Loucy (cell line): ENCODE measurements at regions not wholly inside any gene's neighbourhood (a gene's known extent, or its start where the extent isn't known, plus 50 kb on each side); places are given as distances from the start of the nearest gene placed in this dataset.

Source experiments
- H2AFZ ChIP-seq: fragments of 200-600 bp; sonication (generic); 2 replicates; pipeline ENCODE4 v1.6.0; 2016; ENCODE audit warnings: antibody characterized with exemption, mild to moderate bottlenecking, low read length, moderate library complexity
- H3F3A ChIP-seq: fragments of 200-600 bp; 2 replicates; pipeline ENCODE4 v1.6.0; 2016; ENCODE audit warnings: antibody characterized with exemption, low read depth, mild to moderate bottlenecking
- H3K27me3 ChIP-seq: fragments of 200-600 bp; sonication (generic); 2 replicates; pipeline ENCODE4 v1.6.1; 2014; ENCODE audit warnings: low read length, mild to moderate bottlenecking; ENCODE audit not compliant: insufficient read depth, poor library complexity, severe bottlenecking
- H3K36me3 ChIP-seq: fragments of 200-600 bp; sonication (generic); 2 replicates; pipeline ENCODE4 v1.6.1; 2016; ENCODE audit warnings: low read length; ENCODE audit not compliant: insufficient read depth
- H3K4me1 ChIP-seq: fragments of 200-600 bp; sonication (generic); 2 replicates; pipeline ENCODE4 v1.5.1; 2014; ENCODE audit warnings: low read length, mild to moderate bottlenecking; ENCODE audit not compliant: insufficient read depth, poor library complexity, severe bottlenecking
- H3K4me2 ChIP-seq: fragments of 200-600 bp; sonication (generic); 2 replicates; pipeline ENCODE4 v1.6.0; 2014; ENCODE audit warnings: antibody characterized with exemption, low read length, low read depth, mild to moderate bottlenecking; ENCODE audit not compliant: poor library complexity, severe bottlenecking
- H3K4me3 ChIP-seq: fragments of 200-600 bp; sonication (generic); 2 replicates; pipeline ENCODE4 v1.5.1; 2014; ENCODE audit warnings: low read length, mild to moderate bottlenecking, mixed read lengths; ENCODE audit not compliant: poor library complexity, severe bottlenecking
- H3K79me2 ChIP-seq: fragments of 200-600 bp; sonication (generic); 2 replicates; pipeline ENCODE4 v1.6.1; 2014; ENCODE audit warnings: low read length; ENCODE audit not compliant: insufficient read depth
- H3K9ac ChIP-seq: fragments of 200-600 bp; sonication (generic); 2 replicates; pipeline ENCODE4 v1.6.0; 2014; ENCODE audit warnings: mild to moderate bottlenecking, low read depth, low read length, moderate library complexity; ENCODE audit not compliant: poor library complexity, severe bottlenecking
- H3K9me2 ChIP-seq: fragments of 200-600 bp; sonication (generic); replicated peaks from 2 replicates; pipeline ENCODE4 v1.6.1; 2016; ENCODE audit warnings: low read depth, low read length, mixed read lengths
- H3K9me3 ChIP-seq: fragments of 200-600 bp; sonication (generic); 2 replicates; pipeline ENCODE4 v1.6.1; 2014; ENCODE audit warnings: mild to moderate bottlenecking, antibody characterized with exemption, low read length, low read depth; ENCODE audit not compliant: insufficient read depth
- H4K20me1 ChIP-seq: fragments of 200-600 bp; sonication (generic); 2 replicates; pipeline ENCODE4 v1.6.0; 2014; ENCODE audit warnings: antibody characterized with exemption, low read length, mild to moderate bottlenecking; ENCODE audit not compliant: insufficient read depth, poor library complexity, severe bottlenecking
- EZH2phosphoT487 ChIP-seq: fragments of 200-600 bp; IDR thresholded peaks from 2 replicates; pipeline ENCODE4 v1.6.1; 2018; ENCODE audit warnings: antibody characterized with exemption, mild to moderate bottlenecking, moderate library complexity, borderline replicate concordance
- TF ChIP-seq, protein P1 (sequence below): fragments of 200-600 bp; sonication (generic); conservative IDR thresholded peaks from 2 replicates; pipeline ENCODE4 v1.5.1; 2014; ENCODE audit warnings: mild to moderate bottlenecking, antibody characterized with exemption, low read length

DNA sequence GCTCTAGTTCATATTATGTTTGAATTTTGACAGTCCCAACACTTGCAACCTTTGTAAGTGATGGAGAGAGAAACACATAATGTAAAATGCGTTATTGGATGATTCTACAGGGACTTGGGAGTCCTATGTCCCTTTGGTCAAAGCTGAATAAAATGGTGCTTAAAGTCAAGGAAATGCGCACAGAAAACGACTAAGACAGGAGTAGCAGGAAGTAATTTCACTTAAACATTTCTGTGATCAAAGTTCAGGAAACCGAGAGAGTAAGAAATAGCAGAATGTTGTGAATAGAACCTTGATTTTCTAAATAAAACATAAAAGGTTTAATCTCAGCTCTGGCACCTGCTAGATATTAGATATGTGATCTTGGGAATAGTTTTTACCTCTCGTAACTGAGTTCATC is 2339.2 kb downstream of the MAT2B start:
- H3K27me3 ChIP-seq = no peaks in the 10 kb centered on the region
- no peak overlapping the region for H3K9ac ChIP-seq
- H3K9me3 ChIP-seq = no peaks in the 10 kb centered on the region
- TF ChIP-seq, protein P1, sequence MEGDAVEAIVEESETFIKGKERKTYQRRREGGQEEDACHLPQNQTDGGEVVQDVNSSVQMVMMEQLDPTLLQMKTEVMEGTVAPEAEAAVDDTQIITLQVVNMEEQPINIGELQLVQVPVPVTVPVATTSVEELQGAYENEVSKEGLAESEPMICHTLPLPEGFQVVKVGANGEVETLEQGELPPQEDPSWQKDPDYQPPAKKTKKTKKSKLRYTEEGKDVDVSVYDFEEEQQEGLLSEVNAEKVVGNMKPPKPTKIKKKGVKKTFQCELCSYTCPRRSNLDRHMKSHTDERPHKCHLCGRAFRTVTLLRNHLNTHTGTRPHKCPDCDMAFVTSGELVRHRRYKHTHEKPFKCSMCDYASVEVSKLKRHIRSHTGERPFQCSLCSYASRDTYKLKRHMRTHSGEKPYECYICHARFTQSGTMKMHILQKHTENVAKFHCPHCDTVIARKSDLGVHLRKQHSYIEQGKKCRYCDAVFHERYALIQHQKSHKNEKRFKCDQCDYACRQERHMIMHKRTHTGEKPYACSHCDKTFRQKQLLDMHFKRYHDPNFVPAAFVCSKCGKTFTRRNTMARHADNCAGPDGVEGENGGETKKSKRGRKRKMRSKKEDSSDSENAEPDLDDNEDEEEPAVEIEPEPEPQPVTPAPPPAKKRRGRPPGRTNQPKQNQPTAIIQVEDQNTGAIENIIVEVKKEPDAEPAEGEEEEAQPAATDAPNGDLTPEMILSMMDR = no peak
- no peak for TF ChIP-seq EZH2phosphoT487
- H2AFZ ChIP-seq = no peak overlapping the region
- no peaks in the 10 kb centered on the region for H3K9me2 ChIP-seq
- H3F3A ChIP-seq = no peaks in the 10 kb centered on the region
- no peaks in the 10 kb centered on the region for H3K4me1 ChIP-seq
- no peaks in the 10 kb centered on the region for H4K20me1 ChIP-seq
- H3K4me2 ChIP-seq = no peak overlapping the region
- no peaks in the 10 kb centered on the region for H3K36me3 ChIP-seq
- H3K79me2 ChIP-seq = no peaks in the 10 kb centered on the region
- no peak overlapping the region for H3K4me3 ChIP-seq

DNA sequence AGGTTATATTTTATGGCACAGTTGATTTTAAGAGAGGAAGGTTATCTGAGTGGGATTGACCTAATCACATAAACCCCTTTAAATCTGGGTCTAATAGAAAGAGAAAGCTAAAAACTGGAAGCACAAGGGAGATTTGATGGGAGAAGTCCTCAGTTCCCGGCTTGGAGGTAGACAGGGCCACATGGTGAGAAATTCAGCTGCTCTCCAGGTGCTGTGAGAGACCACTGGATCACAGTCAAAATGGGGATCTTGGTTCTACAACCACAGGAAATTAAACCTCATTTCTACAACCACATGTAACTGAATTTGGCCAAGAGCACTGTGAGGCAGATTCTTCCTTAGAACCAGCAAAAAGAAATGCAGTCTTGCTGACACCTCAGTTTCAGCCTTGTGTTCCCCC is 2352.7 kb downstream of the MAT2B start:
- Histone ChIP-seq H3K4me3 (peak overlapping the region; percentile 8), H3K9ac (peak overlapping the region; percentile 39), H3K4me1 (peaks cover 21% of the 10 kb centered on the region), H3K27me3 (no peaks in the 10 kb centered on the region), H3F3A (no peaks in the 10 kb centered on the region), H3K36me3 (no peaks in the 10 kb centered on the region), H3K9me2 (no peaks in the 10 kb centered on the region), H3K79me2 (no peaks in the 10 kb centered on the region), H3K4me2 (peak overlapping the region; percentile 41), H4K20me1 (no peaks in the 10 kb centered on the region), H2AFZ (peak overlapping the region; percentile 72; the same call in 1 of the 2 replicates), H3K9me3 (no peaks in the 10 kb centered on the region)
- TF ChIP-seq, protein P1 = no peak
- TF ChIP-seq EZH2phosphoT487 = no peak

DNA sequence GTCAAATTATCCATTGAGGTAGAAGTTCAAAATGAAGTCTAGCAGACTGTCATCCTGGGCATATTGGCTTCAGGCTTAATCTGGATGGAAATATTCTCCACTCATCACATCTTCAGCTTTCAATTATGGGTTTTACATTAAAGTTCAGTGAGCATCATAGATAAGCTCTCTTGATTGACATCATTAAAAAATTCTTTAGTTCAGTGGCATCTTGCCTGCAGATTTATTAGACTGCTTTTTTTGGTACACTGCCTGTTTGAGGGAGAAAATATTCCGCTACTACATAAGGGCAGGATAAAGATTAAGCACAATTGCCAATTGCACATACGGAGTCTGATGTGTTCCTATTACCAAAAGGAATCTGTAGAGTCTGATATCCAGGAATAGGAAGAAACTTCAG is 2353.8 kb downstream of the MAT2B start:
- Histone ChIP-seq H3K79me2 (no peaks in the 10 kb centered on the region), H2AFZ (no peak overlapping the region), H3K9me2 (no peaks in the 10 kb centered on the region), H4K20me1 (no peaks in the 10 kb centered on the region), H3K4me2 (no peak overlapping the region), H3K9ac (no peak overlapping the region), H3K9me3 (no peaks in the 10 kb centered on the region), H3K27me3 (no peaks in the 10 kb centered on the region), H3K36me3 (no peaks in the 10 kb centered on the region), H3F3A (no peaks in the 10 kb centered on the region), H3K4me1 (peaks cover 27% of the 10 kb centered on the region), H3K4me3 (no peak overlapping the region)
- TF ChIP-seq, protein P1 = no peak
- no peak for TF ChIP-seq EZH2phosphoT487
